Hematopoietic multipotent progenitor cell treated with erythropoietin and hydrocortisone succinate and interleukin-3 and kit ligand, for 4 days (in vitro differentiated cells): ENCODE measurements at regions not wholly inside any gene's neighbourhood (a gene's known extent, or its start where the extent isn't known, plus 50 kb on each side); places are given as distances from the start of the nearest gene placed in this dataset.
A peak's percentile ranks its signal among the peaks of the same experiment; 100 is the strongest.

Experiments
- DNase-seq: peaks from one replicate; pipeline ENCODE4 v3.0.0-alpha.2; 2015

DNA sequence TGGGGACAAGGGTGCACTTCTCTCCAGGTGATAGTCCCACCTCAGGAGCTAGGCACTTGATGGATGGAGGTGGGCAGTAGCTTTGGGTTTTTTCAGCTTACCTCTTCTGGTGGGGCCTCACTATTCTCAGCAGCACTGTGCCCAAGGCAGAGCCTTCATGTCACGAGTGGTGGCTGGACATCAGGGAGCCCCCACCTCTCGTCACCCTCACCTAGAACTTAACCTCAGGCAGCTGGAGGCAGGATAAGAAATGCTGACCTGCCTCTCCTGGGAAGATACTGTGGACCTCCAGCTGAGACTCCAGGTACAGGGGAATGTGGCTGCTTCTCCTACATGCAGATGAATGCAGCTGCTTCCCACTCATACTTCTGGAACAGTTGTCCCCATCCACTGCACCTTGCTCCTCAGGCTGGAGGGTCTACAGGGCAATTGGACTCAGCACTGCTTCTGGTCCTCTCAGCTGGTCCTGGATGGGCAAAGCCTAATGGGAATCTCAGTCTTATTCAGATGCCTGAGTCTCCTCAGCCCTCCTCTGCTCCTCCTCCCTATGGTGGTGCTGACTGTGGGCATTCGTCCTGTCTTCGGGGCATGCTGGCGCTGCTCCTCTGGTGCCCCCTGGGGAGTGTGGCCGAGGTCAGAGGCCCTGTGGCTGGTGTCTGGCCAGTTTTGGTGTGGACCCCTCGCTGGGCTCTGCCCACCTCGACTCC lies 129.9 kb downstream of the KLF13 start:
- DNase-seq = no peak

DNA sequence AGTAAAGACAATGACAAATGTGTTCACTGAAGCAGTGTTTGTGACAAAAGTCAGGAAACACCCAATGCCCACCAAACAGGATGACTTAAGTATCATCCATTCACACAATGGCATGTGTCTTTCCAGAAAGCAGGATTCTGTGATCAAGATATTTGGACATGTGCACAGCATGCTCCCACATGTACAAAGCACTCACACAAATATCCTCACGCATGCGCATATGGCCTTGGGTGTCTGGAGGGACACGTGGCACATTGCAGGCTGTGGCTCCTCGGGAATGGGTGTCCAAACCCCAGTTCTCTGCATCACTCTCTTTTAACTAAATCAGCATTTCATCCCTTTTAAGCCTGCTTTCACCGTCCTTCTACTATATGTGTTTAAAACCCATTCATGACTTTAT lies 130.5 kb downstream of the KLF13 start:
- DNase-seq = no peak

DNA sequence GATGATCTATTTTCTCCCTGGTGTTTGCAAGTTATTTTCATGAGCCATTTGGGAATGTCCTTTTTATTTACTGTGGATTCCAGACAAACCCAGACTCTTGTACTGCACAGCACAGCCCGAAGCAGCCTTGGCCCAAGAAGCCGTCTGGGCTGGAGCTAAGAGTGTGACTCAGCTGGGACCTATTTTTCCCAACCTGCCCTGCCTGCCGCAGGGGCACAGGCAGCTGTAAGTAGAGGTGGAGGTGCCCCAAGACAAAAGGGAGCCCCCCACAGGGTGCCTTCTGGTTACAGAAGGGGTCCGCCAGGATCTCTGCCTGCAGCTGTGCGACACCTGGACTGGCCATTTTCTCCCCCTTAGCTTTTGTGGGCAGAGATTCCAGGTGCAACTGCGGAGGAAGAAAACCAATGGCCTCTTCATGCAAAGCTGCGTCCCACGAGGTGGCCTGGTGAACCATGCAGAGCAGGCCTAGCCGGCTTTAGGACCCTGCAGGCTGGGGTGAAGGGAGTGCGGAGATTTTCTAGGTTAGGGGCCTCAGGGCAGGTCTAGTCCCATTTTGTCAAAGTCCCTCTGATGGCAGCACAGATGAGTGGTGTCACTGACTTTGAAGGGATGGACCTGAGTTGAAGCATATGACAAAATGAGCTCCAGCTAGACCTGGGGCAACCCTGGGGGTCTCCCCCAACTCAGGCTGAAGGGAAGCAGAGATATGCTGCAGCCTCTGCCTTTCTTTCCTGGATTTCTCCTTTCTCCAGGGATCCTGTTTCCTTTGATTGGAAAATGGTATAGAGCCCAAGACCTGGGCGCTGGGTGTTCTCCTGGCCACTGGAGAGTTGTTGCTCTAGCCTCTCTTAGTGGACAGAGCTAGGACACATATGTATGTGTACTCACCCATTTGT lies 131.2 kb downstream of the KLF13 start:
- DNase-seq = no peak

DNA sequence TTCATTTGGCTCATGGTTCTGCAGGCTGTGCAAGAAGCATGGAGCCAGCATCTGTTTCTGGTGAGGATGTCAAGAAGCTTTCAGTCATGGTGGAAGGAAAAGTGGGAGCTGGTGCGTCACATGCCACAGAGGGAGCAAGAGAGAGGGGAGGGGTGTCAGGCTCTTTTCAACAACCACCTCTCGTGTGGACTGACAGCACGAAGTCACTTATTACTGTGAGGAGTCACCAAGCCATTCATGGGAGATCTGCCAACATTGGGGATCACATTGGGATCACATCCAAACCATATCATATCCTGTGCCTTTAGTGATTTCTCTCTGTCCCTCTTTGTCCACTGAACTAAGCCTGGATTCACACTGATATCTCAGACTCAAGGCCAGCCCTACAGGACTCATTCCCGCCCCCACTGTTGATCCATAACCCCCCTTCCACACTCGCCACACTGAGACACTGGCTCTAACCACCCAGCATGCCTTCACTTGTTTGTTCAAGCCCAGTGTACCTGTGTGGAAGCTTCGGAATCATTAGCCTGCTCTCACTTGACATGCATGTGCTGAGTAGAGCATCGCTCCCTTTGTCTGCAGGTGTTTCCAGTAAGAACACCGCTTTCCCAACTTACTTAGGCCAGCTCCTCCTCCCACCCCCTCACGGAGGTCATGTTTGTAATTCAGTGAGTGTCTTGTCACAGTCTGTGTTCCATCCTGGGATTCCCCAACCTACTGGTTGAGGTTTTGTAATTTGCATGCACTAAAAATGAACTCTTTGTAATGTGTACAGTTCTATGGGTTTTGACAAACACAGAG lies 132.2 kb downstream of the KLF13 start:
- no peak for DNase-seq

DNA sequence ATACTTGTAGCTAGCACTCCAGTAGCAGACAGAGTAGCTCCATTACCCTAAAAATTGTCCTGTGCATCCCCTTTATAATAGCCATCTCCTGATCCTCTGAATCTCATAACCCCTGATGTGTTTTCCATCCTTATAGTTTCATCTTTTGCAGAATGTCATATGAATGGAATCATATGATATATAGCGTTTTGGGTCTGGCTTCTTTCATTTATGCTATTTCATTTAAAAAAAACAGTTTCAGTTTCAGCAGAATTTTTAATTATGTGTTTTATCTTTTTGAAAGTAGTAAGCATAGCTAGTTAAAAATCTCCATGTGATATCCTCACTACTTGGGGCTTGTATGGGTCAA lies 132.7 kb downstream of the KLF13 start:
- no peak for DNase-seq

DNA sequence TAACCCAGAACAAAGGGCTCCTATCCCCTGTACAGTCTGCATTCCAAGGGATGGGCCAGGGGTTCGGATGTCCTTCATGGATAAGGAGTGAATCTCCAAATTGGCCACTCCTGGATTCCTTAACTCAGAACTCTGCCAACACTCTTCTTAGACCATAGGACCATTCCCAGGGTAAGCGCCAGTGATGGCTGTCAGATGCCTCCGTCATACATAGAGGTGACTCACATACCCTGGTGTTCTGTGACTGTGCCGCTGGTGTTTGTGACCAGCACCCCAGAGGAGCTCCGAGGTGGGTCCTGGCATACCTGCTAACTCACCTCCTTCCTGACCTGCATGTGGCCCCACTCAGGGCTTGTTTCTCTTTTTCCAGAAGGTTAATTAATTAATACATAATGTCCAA lies 134.7 kb downstream of the KLF13 start:
- no peak for DNase-seq

DNA sequence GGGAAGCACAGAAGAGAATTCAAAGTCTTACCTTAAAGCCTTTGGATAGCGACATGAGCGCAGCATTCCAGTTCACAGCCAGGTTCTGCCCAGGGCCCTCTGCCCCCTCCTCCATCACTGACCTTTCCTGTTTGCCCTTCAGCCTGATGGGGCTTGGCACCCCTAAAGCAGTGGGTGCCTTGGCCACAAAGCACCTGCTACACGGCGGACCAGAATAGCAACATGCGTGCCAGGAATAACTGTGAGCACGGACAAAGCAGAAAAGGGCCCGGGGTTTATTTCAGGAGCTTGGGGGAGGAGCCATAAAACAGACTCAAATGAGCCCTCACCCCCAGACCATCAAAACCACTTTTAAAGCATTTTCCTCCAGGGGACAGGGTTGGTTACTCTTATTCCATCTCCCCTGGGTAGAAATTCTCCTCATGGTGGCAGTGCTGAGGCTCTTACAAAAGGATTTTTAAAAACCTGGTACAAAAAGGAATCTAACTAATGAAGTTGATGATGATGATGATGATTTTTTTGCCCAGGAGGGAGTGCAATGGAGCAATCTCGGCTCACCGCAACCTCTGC lies 135.4 kb downstream of the KLF13 start:
- no peak for DNase-seq

DNA sequence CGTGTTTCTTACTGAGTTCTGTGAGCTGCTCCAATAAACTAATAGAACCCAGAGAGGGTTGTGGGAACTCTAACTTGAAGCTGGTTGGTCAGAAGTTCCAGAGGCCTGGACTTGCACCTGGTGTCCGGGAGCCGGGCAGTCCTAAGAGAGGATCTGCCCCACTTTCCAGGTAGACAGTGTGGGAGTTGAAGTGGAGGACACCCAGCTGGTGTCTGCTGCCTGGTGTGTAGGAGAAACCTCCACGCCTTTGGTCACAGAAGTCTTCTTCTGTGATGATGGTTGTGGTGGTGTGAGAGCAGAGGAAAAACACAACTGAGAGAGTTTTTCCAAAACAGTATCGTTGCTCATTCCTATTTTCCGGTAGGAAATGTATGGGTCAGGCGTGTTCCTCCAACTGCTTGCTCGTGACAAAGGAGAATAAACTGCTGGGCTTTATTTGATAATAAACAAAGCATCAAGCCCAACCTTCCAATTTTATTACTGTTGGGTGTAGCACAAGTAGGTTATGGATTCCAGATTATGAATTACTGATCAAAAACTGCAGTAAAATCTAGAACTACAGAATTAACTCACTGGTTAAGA lies 137.0 kb downstream of the KLF13 start:
- DNase-seq = no peak

DNA sequence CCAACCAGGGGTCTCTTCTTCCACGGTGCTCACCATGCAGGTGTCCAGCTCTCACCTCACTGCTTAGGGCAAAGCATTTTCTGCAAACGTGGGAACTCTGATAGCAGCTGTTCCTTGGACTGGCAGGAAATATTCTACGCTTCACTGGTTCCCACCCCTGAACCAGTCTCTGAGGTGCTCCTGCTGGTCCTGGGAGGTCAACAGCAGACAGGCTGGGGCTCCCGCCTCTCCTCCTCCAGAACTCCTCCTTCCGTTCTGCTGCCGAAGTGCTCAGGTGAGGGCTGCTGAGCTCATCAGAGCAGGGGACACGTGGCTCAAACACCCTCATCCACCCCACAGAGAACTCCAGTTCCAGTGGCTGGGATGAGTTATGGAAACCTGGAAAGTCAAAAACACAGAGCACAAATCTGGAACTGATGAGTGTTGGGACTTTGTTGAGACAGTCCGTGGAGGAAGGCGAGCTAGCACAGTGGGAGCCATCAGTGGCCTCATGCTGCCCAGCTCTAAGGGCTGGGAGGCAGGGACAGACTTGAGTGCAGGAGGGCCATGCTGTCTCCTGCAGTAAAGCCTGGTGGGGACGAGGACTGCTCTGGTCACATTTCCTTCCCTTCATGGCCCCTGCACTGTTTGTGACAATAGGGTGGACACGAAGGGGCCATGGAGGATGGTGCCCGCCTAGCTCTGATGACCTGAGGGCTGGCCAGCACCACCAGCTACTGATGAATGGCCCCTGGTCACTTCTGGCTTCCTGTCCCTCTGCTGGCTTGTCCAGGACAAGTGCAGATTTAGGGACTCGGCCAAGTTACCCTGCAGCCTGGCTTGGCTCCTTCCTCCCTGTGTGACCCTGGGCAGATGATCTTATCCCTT lies 137.8 kb downstream of the KLF13 start:
- DNase-seq = no peak

DNA sequence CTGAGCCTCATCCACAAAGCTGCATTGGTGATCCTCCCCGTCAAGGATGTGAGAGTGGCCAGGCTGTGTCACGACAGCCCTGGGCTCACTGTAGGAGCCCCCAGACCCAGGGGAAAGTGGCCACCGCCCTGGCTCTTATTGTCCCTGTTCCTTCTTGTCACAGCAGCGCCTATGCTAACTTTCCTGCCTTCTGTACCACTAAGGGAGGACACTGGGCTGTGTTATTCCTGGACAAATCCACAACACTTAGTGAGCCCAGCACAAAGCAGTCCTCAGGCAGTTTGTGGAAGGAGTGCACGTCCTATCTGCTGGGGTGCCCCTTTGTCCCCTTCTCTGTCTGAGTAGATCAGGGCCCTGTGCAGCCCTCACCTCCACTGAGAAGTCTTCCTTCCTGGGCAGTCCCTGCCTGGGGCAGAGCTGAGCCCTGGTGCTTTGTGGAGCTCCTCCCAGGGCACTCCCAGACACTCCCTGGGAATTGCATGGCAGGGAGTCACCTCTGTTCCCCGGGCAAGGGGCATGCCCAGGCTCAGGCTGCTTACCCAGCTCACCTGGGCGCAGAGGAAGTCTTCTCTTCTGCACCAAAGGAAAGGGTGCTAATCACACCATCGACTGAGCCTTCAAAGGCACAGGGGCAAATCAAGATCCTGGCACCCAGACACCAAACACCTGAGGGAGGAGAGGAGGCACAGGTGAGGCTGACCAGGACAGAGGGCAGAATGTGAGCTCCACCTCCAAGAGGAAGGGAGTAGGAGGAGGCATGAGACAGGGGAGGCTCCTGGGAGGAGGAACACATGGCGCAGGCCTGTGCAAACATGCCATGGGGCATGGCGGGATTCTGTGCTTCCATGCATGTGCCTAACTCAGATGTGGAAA lies 138.7 kb downstream of the KLF13 start:
- no peak for DNase-seq

DNA sequence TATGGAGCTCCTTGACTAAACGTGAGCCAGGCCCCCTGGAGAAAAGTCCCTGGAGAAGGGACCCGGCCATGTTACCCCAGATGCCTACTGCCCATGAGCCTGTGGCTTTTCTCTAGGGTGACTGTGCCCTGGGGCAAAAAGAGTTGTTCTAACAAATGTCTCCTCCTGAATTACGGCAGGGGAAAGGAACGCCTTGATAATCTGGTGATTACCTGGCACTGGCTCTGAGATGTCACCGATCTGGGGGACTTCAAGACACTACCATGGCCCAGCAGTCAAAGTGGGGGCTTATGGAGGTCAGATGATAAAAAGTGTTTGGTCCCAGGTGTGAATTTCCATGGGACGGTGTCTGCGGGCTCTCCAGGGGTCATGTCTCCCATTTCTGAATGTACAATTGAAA lies 140.7 kb downstream of the KLF13 start:
- DNase-seq = no peak

DNA sequence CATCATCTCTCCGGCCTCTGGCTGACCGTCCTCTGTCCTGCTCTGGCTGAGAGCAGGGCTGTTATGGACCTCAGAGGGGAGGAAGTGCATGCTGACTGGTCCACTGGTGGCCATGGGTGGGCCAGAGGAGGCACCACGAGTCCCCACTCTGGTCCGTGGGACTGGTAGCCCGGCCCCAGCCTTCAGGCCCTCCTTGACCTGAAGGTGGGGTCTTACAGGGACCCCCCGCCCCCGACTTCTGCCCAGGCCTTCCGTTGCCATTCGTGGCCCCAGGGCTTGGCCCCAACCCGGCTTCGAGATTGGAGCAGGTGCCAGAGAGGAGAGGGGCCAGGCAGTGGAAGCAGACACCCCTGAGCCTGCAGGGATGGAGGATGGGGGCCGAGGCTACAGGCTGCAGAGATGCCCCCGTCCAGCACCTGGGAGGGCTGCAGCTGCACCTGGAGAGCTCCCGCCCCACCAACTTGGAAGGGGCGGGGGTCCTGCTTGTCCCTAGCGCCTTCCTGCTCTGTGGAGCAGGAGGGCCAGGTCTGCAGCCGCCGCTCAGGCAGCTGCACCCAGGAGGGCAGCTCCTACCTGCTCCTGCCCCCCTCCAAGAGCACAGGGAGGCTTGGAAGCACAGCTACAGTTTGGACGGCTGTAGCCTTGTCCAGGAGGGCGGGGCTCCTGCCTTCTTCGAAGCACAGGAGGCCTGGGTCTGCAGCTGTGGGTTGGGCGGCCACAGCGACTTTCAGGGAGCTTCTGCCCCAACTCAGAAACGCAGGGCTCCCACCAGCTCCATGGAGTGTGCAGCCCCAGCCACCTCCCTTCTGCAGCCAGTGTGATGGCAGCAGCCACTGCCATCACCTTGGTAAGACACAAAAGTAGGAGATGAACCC lies 142.5 kb downstream of the KLF13 start:
- DNase-seq = no peak

DNA sequence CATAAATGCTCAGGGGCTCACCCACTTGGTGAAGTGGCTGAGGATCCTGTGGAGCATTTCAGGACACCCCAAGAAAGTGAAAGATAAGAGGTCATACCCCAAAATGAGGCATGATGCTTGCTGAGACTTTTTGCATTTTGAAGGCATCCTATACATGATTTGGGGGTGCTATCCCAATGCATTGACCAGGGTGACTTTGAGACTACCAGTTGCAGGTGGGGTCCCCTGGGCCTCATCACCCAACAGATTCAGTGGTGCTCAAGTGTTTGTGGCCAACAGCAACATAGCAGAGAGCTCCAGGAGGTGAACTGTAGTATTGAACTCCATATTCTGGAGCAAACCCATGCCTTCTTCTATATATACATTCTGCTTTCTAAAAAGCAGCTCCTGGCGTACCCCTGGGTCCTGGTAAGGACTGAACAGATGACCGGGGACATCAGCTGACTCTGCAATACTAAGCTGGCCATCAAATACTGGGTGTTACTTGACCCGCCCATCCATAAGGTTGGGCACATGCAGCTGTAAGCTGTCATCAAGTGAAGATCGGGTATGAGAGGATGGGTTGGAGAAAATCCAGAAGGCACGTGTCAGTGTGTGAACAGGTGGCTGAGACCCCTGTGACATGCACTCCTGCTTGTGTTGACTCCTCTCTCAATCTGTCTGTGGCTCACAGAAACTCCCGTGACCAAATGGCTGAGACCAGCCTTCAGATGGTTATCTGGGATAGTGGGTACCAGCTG lies 143.3 kb downstream of the KLF13 start:
- DNase-seq = no peak

DNA sequence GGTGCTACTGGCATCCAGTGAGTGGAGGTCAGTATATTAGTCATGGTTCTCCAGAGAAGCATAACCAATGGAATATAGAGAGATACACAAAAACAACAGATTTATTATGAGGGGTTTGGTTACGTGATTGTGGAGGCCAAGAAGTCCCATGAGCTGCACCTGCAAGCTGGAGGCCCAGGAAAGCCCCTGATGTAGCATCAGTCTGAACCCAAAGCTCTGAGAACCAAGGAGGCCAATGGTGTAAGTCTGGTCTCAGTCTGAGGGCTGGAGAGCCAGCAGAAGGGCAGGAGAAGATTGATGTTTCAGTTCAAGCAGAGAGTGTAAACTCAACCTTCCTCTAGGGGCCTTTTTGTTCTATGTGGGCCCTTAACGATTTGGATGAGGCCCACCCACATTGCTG lies 144.1 kb downstream of the KLF13 start:
- no peak for DNase-seq

DNA sequence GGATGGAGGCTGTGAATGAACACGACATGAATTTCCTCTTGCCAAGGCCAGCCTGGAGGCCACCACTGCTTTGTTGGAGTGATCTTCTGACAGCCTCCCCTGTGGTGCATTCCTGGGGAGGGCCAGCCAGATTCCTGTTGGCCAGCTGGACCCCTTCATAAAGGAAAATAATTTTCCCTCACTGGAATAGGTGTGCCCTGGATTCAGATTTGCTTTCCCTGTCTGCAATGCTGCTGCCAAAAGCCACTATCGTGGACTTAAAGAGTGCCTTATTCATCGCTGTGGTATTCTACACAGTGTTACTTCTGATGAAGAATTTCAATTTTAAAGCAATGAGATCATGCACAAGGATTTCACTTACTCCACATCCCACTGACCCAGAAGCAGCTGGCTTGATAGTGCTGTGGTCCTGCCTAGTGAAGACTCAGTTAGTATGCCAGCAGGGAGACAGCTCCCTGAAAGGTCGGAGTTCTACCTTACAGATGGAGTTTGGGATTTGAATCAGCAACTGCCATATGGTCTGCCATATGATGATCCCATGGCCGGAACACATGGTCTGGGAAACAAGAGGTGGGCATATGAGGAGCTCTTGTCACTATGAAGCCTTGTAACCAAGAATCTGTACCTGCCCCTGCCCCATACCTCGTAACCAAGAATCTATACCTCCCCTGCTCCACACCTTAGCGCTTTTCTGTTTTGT lies 145.2 kb downstream of the KLF13 start:
- DNase-seq = no peak

DNA sequence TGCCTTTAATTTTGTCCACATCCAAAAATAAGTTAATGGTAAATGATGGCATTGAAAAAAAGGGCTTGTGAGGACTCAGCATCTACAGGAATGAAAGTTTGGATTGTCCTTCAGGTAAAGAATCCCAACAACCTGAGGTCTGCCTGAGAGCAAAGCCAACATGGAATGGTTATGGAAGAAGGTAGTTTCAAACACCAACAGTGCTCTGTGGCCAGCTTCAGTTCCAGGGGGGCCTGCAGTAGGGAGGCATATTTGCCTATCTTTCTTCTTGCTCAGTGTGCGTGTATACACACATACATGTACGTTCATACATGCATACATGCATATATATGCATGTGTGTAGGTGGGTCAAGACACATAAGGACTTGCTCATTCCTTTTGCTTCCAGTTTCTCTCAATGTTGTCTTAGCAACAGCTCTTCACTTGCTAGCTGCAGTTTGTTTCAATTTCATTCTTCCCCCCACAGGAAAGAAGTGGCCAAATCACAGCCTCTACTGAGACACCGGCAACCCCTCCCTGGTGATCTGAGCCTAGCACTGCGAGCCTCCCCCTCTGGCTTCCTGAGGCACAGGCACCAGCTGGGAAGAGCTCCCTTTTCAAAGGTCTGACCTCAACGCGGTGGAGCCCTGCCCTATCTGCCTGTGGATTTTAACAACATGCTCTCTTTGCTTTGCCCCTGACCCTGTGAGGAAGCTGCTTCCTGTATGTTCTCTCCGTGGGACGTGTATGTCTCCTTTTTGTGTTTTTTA lies 146.2 kb downstream of the KLF13 start:
- peak; percentile 29 for DNase-seq

DNA sequence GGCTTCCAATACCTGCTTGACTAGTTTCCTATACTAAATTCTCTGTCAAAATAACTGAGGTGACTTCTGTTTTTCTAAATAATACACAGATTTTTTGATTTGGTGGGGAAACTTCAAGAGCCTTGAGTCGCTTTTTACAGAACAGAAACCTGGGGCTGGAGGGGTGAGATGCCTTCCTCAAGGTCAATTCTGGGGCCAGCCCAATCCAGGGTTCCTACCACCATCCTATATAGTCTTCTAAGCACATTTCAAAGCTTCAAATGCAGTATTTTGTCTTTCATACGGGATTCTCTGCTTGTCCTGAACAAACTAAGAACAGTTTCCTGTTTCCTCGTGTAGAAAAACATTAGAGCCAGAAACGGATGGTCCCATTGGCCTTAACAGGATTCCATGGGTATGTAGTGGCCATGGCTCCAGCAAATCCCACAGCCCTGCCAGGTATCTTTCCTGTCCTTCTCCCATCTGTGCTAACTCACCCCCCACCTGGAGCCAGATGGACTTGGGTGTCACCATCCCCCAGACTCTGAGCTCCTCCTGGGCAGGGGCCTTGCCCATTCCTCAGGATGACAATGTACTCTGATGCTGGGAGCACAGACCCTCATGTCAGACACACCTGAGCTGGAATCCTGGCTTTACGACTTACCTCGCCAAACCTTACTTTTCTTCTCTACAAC lies 146.9 kb downstream of the KLF13 start:
- no peak for DNase-seq
